Spleen (tissue), 7 donors: ENCODE measurements at regions not wholly inside any gene's neighbourhood (a gene's known extent, or its start where the extent isn't known, plus 50 kb on each side); places are given as distances from the start of the nearest gene placed in this dataset.

Experiments used
- POLR2A ChIP-seq, 3 donors: fragments of 450-650 bp; IDR thresholded peaks; one replicate each; pipeline ENCODE4 v1.5.1; 2017; ENCODE audit warnings: antibody characterized with exemption in 3 of 3, mild to moderate bottlenecking in 1 of 3
- TF ChIP-seq, protein P1 (sequence below), 11 experiments: fragments of 200-600 bp in 7 of 11; fragments of 450-650 bp in 4 of 11; sonication (generic) in 4 of 11; IDR thresholded peaks in 8 of 11; conservative IDR thresholded peaks in 3 of 11; 1 replicate in 7 of 11; 2 replicates in 4 of 11; pipeline versions ENCODE4 v1.4.0 to v1.8.0; 2016 to 2021; ENCODE audit warnings: antibody characterized with exemption in 11 of 11, inconsistent platforms in 4 of 11, mild to moderate bottlenecking in 1 of 11
- donor health status: DM: no; HTN: no; CAD: no; lungs with moderate emphysema.
- donor health status: DM: no; HTN: no; CAD: no.
- donor health status: DM: no; HTN: no; CAD: no.

DNA sequence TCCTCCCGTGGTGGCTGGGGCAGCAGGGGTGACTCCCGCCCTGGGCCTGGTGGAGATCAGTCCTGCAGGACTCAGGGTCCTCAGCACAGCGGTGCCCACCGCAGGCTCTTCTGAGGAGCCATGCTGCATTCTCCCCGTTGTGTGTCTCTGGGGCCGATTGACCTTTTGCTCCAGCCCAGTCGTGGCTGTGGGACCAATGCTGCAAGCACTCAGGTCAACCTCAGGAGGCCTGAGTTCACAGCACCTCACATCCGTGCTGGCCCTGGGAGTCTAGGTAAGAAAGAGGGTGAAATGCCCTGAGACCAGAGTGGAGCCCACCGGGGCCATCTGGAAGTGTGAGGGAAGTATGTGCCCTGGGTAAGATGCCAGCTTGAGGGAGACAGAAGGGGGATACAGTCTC lies 316.1 kb upstream of the B3GAT1 start:
- TF ChIP-seq, protein P1, sequence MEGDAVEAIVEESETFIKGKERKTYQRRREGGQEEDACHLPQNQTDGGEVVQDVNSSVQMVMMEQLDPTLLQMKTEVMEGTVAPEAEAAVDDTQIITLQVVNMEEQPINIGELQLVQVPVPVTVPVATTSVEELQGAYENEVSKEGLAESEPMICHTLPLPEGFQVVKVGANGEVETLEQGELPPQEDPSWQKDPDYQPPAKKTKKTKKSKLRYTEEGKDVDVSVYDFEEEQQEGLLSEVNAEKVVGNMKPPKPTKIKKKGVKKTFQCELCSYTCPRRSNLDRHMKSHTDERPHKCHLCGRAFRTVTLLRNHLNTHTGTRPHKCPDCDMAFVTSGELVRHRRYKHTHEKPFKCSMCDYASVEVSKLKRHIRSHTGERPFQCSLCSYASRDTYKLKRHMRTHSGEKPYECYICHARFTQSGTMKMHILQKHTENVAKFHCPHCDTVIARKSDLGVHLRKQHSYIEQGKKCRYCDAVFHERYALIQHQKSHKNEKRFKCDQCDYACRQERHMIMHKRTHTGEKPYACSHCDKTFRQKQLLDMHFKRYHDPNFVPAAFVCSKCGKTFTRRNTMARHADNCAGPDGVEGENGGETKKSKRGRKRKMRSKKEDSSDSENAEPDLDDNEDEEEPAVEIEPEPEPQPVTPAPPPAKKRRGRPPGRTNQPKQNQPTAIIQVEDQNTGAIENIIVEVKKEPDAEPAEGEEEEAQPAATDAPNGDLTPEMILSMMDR (IDR thresholded peaks at IDR 0.05 in 8 of 11, conservative IDR thresholded peaks at IDR 0.05 in 3 of 11), result no peak
- TF ChIP-seq POLR2A (IDR thresholded peaks at IDR 0.05), result no peak
